Uterus (tissue), 2 donors: ENCODE measurements at regions not wholly inside any gene's neighbourhood (a gene's known extent, or its start where the extent isn't known, plus 50 kb on each side); places are given as distances from the start of the nearest gene placed in this dataset.

Experiments
- POLR2A ChIP-seq, 2 donors: fragments of 450-650 bp; IDR thresholded peaks; one replicate each; pipeline ENCODE4 v1.6.1; 2016; ENCODE audit warnings: antibody characterized with exemption in 2 of 2, mild to moderate bottlenecking in 1 of 2, moderate library complexity in 1 of 2
- TF ChIP-seq, protein P1 (sequence below), 4 experiments: fragments of 200-600 bp in 2 of 4; fragments of 450-650 bp in 2 of 4; sonication (generic) in 2 of 4; IDR thresholded peaks; one replicate each; pipeline ENCODE4 v1.5.1; 2016 to 2019; ENCODE audit warnings: antibody characterized with exemption in 4 of 4, mild to moderate bottlenecking in 2 of 4, moderate library complexity in 1 of 4

DNA sequence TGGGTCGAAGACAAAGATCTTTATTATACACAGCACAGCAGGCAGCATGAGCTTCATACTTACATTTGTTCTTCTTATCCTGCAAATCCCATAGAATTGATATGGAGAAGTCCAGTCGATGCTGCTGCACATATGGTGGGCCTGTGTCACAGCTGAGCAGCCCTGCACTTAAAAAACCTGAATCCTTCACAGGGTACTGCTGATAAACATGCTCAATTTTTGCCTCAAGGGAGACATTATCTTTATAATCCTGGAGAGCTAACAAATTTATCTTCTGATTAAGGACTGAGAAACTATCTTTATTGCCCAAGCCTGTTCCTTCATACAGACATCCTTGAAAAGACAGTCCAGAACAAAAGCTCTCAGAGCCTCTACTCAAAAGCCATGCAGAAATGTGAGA, 434.4 kb upstream of the FAM47C start:
- TF ChIP-seq, protein P1, sequence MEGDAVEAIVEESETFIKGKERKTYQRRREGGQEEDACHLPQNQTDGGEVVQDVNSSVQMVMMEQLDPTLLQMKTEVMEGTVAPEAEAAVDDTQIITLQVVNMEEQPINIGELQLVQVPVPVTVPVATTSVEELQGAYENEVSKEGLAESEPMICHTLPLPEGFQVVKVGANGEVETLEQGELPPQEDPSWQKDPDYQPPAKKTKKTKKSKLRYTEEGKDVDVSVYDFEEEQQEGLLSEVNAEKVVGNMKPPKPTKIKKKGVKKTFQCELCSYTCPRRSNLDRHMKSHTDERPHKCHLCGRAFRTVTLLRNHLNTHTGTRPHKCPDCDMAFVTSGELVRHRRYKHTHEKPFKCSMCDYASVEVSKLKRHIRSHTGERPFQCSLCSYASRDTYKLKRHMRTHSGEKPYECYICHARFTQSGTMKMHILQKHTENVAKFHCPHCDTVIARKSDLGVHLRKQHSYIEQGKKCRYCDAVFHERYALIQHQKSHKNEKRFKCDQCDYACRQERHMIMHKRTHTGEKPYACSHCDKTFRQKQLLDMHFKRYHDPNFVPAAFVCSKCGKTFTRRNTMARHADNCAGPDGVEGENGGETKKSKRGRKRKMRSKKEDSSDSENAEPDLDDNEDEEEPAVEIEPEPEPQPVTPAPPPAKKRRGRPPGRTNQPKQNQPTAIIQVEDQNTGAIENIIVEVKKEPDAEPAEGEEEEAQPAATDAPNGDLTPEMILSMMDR (IDR thresholded peaks at IDR 0.05) = no peak
- no peak for TF ChIP-seq POLR2A (IDR thresholded peaks at IDR 0.05)
